ENCODE measurements at regions not wholly inside any gene's neighbourhood (a gene's known extent, or its start where the extent isn't known, plus 50 kb on each side); places are given as distances from the start of the nearest gene placed in this dataset.

DNA sequence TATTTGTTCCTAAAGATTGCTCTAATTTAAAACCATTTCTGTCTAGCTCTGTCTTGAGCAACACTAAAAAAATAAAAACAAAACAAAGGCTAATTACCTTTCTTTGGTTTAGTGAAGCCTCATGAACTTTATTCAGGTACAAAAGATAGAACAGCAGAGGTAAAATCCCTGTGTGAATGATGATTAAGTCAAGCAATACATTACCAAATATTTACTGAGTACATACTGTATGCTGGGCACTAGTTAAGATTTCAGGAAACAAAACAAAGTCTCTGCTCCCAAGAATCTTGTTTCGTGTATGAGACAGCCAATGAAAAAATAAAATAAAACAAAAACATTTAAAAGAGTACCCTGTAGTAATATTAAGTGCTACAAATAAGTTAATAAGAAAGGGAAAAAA, 257.5 kb downstream of the RND3 start:
- H3K27me3 ChIP-seq (ENCODE audit: low read depth, low read length) = no peaks in the 10 kb centered on the region
- H3K27ac ChIP-seq (ENCODE audit: low read length) = no peak overlapping the region
- H3K4me1 ChIP-seq (ENCODE audit: low read length) = no peaks in the 10 kb centered on the region
- H3K4me2 ChIP-seq (ENCODE audit: low read length) = no peak overlapping the region
- H3K9me3 ChIP-seq (ENCODE audit: insufficient read depth, low read length) = no peaks in the 10 kb centered on the region
- no peaks in the 10 kb centered on the region for H3K36me3 ChIP-seq (replicated peaks; ENCODE audit: low read depth, low read length)
- no peak for TF ChIP-seq EZH2phosphoT487 (IDR thresholded peaks at IDR 0.05; ENCODE audit: low read depth)
- TF ChIP-seq, protein P1, sequence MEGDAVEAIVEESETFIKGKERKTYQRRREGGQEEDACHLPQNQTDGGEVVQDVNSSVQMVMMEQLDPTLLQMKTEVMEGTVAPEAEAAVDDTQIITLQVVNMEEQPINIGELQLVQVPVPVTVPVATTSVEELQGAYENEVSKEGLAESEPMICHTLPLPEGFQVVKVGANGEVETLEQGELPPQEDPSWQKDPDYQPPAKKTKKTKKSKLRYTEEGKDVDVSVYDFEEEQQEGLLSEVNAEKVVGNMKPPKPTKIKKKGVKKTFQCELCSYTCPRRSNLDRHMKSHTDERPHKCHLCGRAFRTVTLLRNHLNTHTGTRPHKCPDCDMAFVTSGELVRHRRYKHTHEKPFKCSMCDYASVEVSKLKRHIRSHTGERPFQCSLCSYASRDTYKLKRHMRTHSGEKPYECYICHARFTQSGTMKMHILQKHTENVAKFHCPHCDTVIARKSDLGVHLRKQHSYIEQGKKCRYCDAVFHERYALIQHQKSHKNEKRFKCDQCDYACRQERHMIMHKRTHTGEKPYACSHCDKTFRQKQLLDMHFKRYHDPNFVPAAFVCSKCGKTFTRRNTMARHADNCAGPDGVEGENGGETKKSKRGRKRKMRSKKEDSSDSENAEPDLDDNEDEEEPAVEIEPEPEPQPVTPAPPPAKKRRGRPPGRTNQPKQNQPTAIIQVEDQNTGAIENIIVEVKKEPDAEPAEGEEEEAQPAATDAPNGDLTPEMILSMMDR (IDR thresholded peaks at IDR 0.05; ENCODE audit: low read depth, low read length) = no peak
- H3K9ac ChIP-seq (ENCODE audit: low read length) = no peak overlapping the region
- H2AFZ ChIP-seq (ENCODE audit: low read depth, low read length) = no peak overlapping the region
- H4K20me1 ChIP-seq (ENCODE audit: insufficient read depth, low read length) = no peaks in the 10 kb centered on the region
- no peaks in the 10 kb centered on the region for H3K79me2 ChIP-seq (ENCODE audit: low read length)
- no peak overlapping the region for H3K4me3 ChIP-seq (ENCODE audit: low read length)

DNA sequence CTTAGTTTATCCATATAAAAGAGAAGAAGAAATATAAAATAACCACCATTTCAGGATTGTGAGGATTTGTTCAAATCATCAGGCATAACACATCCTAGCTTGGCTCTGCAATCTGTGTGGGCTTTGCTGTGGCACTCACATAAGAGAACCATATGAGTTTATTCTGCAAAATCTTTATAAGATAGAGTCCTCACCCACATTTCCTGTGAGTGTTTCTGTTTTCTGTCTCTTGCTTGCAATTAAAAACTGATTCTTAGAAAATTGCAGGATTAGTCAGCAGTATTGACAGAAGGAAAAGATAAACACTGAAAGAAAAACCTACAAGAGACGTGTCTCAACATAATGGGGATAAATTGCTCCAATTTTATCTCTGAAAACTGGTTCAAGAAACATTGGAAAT, 258.5 kb downstream of the RND3 start:
- TF ChIP-seq EZH2phosphoT487 (IDR thresholded peaks at IDR 0.05; ENCODE audit: low read depth) = no peak
- TF ChIP-seq, protein P1 (IDR thresholded peaks at IDR 0.05; ENCODE audit: low read depth, low read length) = no peak
- no peak overlapping the region for H3K9ac ChIP-seq (ENCODE audit: low read length)
- no peaks in the 10 kb centered on the region for H3K36me3 ChIP-seq (replicated peaks; ENCODE audit: low read depth, low read length)
- no peaks in the 10 kb centered on the region for H3K9me3 ChIP-seq (ENCODE audit: insufficient read depth, low read length)
- no peak overlapping the region for H3K4me3 ChIP-seq (ENCODE audit: low read length)
- H3K27me3 ChIP-seq (ENCODE audit: low read depth, low read length) = no peaks in the 10 kb centered on the region
- H3K79me2 ChIP-seq (ENCODE audit: low read length) = no peaks in the 10 kb centered on the region
- no peak overlapping the region for H2AFZ ChIP-seq (ENCODE audit: low read depth, low read length)
- no peaks in the 10 kb centered on the region for H3K4me1 ChIP-seq (ENCODE audit: low read length)
- no peak overlapping the region for H3K4me2 ChIP-seq (ENCODE audit: low read length)
- no peak overlapping the region for H3K27ac ChIP-seq (ENCODE audit: low read length)
- H4K20me1 ChIP-seq (ENCODE audit: insufficient read depth, low read length) = no peaks in the 10 kb centered on the region

DNA sequence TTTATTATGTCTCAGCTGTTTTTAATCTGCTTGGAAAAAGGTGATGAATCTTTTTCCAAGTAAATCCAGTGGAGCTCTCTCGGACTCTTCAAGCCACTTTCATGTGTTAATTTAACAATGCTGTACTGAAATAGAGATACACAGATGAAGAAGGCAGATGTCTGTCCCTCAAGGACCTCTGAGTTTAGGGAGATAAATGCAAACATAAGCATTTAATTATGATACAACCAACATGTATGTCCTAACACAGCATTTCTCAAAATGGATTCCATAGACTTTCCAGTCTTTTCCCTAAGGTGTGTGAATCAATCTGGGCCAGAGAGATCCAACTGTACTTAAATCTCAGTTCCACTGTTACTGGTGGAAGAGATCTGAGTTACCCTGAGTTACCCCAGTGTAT, 262.4 kb downstream of the RND3 start:
- no peaks in the 10 kb centered on the region for H3K27me3 ChIP-seq (ENCODE audit: low read depth, low read length)
- no peak overlapping the region for H3K4me2 ChIP-seq (ENCODE audit: low read length)
- TF ChIP-seq EZH2phosphoT487 (IDR thresholded peaks at IDR 0.05; ENCODE audit: low read depth) = no peak
- TF ChIP-seq, protein P1 (IDR thresholded peaks at IDR 0.05; ENCODE audit: low read depth, low read length) = no peak
- H3K4me3 ChIP-seq (ENCODE audit: low read length) = no peak overlapping the region
- H3K9me3 ChIP-seq (ENCODE audit: insufficient read depth, low read length) = no peaks in the 10 kb centered on the region
- H3K27ac ChIP-seq (ENCODE audit: low read length) = no peak overlapping the region
- H3K36me3 ChIP-seq (replicated peaks; ENCODE audit: low read depth, low read length) = no peaks in the 10 kb centered on the region
- H3K79me2 ChIP-seq (ENCODE audit: low read length) = no peaks in the 10 kb centered on the region
- no peaks in the 10 kb centered on the region for H4K20me1 ChIP-seq (ENCODE audit: insufficient read depth, low read length)
- H2AFZ ChIP-seq (ENCODE audit: low read depth, low read length) = no peak overlapping the region
- H3K9ac ChIP-seq (ENCODE audit: low read length) = no peak overlapping the region
- no peaks in the 10 kb centered on the region for H3K4me1 ChIP-seq (ENCODE audit: low read length)

DNA sequence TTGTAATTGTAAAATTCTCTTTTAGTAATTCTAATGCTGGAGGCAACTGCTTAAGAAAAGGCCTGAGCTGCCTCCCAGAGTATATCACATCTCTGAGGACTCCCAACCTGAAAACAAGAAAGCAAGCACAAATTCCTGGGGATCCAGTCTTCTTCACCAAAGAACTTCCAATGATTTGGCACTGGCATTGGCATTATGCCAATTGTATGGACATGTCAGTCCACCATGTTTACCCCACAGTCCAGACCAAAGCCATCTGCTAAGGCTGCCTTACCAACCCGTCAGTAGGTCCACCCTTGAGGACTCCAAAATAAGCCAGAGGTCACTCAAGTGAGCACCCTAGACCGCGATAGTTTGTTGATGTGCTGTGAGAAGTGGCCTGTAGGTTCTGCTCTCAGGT, 263.1 kb downstream of the RND3 start:
- H3K27ac ChIP-seq (ENCODE audit: low read length) = no peak overlapping the region
- TF ChIP-seq, protein P1 (IDR thresholded peaks at IDR 0.05; ENCODE audit: low read depth, low read length) = no peak
- no peak for TF ChIP-seq EZH2phosphoT487 (IDR thresholded peaks at IDR 0.05; ENCODE audit: low read depth)
- H3K27me3 ChIP-seq (ENCODE audit: low read depth, low read length) = no peaks in the 10 kb centered on the region
- no peaks in the 10 kb centered on the region for H4K20me1 ChIP-seq (ENCODE audit: insufficient read depth, low read length)
- H3K79me2 ChIP-seq (ENCODE audit: low read length) = no peaks in the 10 kb centered on the region
- no peak overlapping the region for H3K4me2 ChIP-seq (ENCODE audit: low read length)
- H3K9me3 ChIP-seq (ENCODE audit: insufficient read depth, low read length) = no peaks in the 10 kb centered on the region
- H3K4me1 ChIP-seq (ENCODE audit: low read length) = no peaks in the 10 kb centered on the region
- H3K4me3 ChIP-seq (ENCODE audit: low read length) = no peak overlapping the region
- no peaks in the 10 kb centered on the region for H3K36me3 ChIP-seq (replicated peaks; ENCODE audit: low read depth, low read length)
- H2AFZ ChIP-seq (ENCODE audit: low read depth, low read length) = no peak overlapping the region
- no peak overlapping the region for H3K9ac ChIP-seq (ENCODE audit: low read length)
